PFSK-1 (cell line): ENCODE measurements at regions not wholly inside any gene's neighbourhood (a gene's known extent, or its start where the extent isn't known, plus 50 kb on each side); places are given as distances from the start of the nearest gene placed in this dataset.

ENCODE experiments used
- FOXP2 ChIP-seq: optimal IDR thresholded peaks from 2 replicates; pipeline ENCODE3; 2011; ENCODE audit warnings: borderline replicate concordance, control low read depth, inconsistent platforms; ENCODE audit not compliant: insufficient read depth; ENCODE audit errors: extremely low read length, extremely low read depth
- POLR2AphosphoS5 ChIP-seq: IDR thresholded peaks from 2 replicates; pipeline ENCODE4 v1.6.1; 2012; ENCODE audit warnings: low read depth, mild to moderate bottlenecking, control low read depth, low read length, moderate library complexity
- REST ChIP-seq, 2 experiments: IDR thresholded peaks; 2 replicates each; pipeline versions ENCODE4 v1.6.1 to v1.8.0; 2011 to 2012; ENCODE audit warnings: low read depth in 2 of 2, low read length in 2 of 2, control low read depth in 1 of 2, inconsistent platforms in 1 of 2, mild to moderate bottlenecking in 1 of 2, moderate library complexity in 1 of 2; ENCODE audit not compliant: insufficient read depth in 1 of 2
- SIN3A ChIP-seq: IDR thresholded peaks from 2 replicates; pipeline ENCODE4 v1.6.1; 2012; ENCODE audit warnings: mild to moderate bottlenecking, low read length, moderate library complexity, borderline replicate concordance; ENCODE audit not compliant: insufficient read depth
- TAF1 ChIP-seq: IDR thresholded peaks from 2 replicates; pipeline ENCODE4 v1.6.1; 2012; ENCODE audit warnings: low read length, control low read depth, borderline replicate concordance; ENCODE audit not compliant: insufficient read depth

- TF ChIP-seq REST (IDR thresholded peaks at IDR 0.05; ENCODE audit: insufficient read depth in 1 of 2, low read depth in 2 of 2, low read length in 2 of 2) = no peak
- no peak for TF ChIP-seq POLR2AphosphoS5
- no peak for TF ChIP-seq SIN3A
These were observed 313.8 kb upstream of the NBEA start for GRCh38 chr13:34628209-34628682.

- TF ChIP-seq SIN3A (no peak), POLR2AphosphoS5 (no peak), TAF1 (no peak), REST (IDR thresholded peaks at IDR 0.05; ENCODE audit: insufficient read depth in 1 of 2, low read depth in 2 of 2, low read length in 2 of 2) (no peak), FOXP2 (no peak)
These were observed 307.6 kb upstream of the NBEA start for GRCh38 chr13:34634448-34634847.

GRCh38 chr13:34637138-34637537, 304.9 kb upstream of the NBEA start:
- no peak for TF ChIP-seq TAF1
- TF ChIP-seq POLR2AphosphoS5 = no peak
- TF ChIP-seq FOXP2 = no peak
- TF ChIP-seq SIN3A = no peak
- no peak for TF ChIP-seq REST (IDR thresholded peaks at IDR 0.05; ENCODE audit: insufficient read depth in 1 of 2, low read depth in 2 of 2, low read length in 2 of 2)

GRCh38 chr13:34637636-34638035, 304.4 kb upstream of the NBEA start:
- no peak for TF ChIP-seq TAF1
- no peak for TF ChIP-seq FOXP2
- TF ChIP-seq REST (IDR thresholded peaks at IDR 0.05; ENCODE audit: insufficient read depth in 1 of 2, low read depth in 2 of 2, low read length in 2 of 2) = no peak
- TF ChIP-seq POLR2AphosphoS5 = no peak
- TF ChIP-seq SIN3A = no peak

- TF ChIP-seq REST (IDR thresholded peaks at IDR 0.05; ENCODE audit: insufficient read depth in 1 of 2, low read depth in 2 of 2, low read length in 2 of 2) (no peak), FOXP2 (no peak), TAF1 (no peak), POLR2AphosphoS5 (no peak), SIN3A (no peak)
These were observed 303.2 kb upstream of the NBEA start for GRCh38 chr13:34638897-34639296.
